Colonic mucosa (tissue), 4 donors: ENCODE measurements at regions not wholly inside any gene's neighbourhood (a gene's known extent, or its start where the extent isn't known, plus 50 kb on each side); places are given as distances from the start of the nearest gene placed in this dataset. TPM values are rescaled to one million over a fixed set of nuclear protein-coding genes. Genes with fewer than 3 reads are reported as not detected.

Experiments
- DNase-seq: peaks from one replicate; pipeline ENCODE4 v3.0.0-alpha.2; 2020
- H3K27ac ChIP-seq: fragments of 200-600 bp; one replicate; pipeline ENCODE4 v1.8.0; 2021
- H3K27me3 ChIP-seq: fragments of 200-600 bp; one replicate; pipeline ENCODE4 v1.8.0; 2021
- H3K36me3 ChIP-seq: fragments of 200-600 bp; one replicate; pipeline ENCODE4 v1.8.0; 2021
- H3K4me1 ChIP-seq: fragments of 200-600 bp; one replicate; pipeline ENCODE4 v1.8.0; 2021; ENCODE audit warnings: mild to moderate bottlenecking
- H3K4me3 ChIP-seq: fragments of 200-600 bp; one replicate; pipeline ENCODE4 v1.8.0; 2021
- H3K9ac ChIP-seq, 2 donors: one replicate each; pipeline ENCODE4 v1.7.0; 2013; ENCODE audit warnings: control low read depth in 2 of 2, low read depth in 2 of 2, low read length in 2 of 2
- H3K9me3 ChIP-seq: fragments of 200-600 bp; one replicate; pipeline ENCODE4 v1.8.0; 2021
- intact Hi-C: fragments of 100-400 bp; cut with DNase I; formaldehyde crosslinking; loops from one replicate; pipeline ENCODE4 v1.14.1; 2022
- microRNA-seq: library from miRNA; unstranded; fragments of <30 nt; microRNA quantifications from one replicate; pipeline ENCODE4, GENCODE V29; 2019
- TF ChIP-seq, protein P1 (sequence below): fragments of 200-600 bp; IDR thresholded peaks from one replicate; pipeline ENCODE4 v1.8.0; 2022; ENCODE audit warnings: antibody characterized with exemption, mild to moderate bottlenecking
- donor health status: healthy.
- donor health status: DM: no; HTN: no; CAD: no.
- donor health status: DM: no; HTN: no; CAD: no.

- TF ChIP-seq, protein P1, sequence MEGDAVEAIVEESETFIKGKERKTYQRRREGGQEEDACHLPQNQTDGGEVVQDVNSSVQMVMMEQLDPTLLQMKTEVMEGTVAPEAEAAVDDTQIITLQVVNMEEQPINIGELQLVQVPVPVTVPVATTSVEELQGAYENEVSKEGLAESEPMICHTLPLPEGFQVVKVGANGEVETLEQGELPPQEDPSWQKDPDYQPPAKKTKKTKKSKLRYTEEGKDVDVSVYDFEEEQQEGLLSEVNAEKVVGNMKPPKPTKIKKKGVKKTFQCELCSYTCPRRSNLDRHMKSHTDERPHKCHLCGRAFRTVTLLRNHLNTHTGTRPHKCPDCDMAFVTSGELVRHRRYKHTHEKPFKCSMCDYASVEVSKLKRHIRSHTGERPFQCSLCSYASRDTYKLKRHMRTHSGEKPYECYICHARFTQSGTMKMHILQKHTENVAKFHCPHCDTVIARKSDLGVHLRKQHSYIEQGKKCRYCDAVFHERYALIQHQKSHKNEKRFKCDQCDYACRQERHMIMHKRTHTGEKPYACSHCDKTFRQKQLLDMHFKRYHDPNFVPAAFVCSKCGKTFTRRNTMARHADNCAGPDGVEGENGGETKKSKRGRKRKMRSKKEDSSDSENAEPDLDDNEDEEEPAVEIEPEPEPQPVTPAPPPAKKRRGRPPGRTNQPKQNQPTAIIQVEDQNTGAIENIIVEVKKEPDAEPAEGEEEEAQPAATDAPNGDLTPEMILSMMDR = no peak
- DNase-seq = no peak
- intact Hi-C loops = no loop called here
- H3K9ac ChIP-seq = no peak overlapping the region
- no peaks in the 10 kb centered on the region for H3K4me1 ChIP-seq
- no peak overlapping the region for H3K4me3 ChIP-seq
- no peaks in the 10 kb centered on the region for H3K36me3 ChIP-seq
- no peaks in the 10 kb centered on the region for H3K9me3 ChIP-seq
- H3K27me3 ChIP-seq = no peaks in the 10 kb centered on the region
- H3K27ac ChIP-seq = no peak overlapping the region
These were observed 218.9 kb downstream of the EPHA4 start for GRCh38 chr2:221353201-221353600.

- intact Hi-C loops = no loop called here
- TF ChIP-seq, protein P1 = no peak
- no peak overlapping the region for H3K4me3 ChIP-seq
- no peaks in the 10 kb centered on the region for H3K36me3 ChIP-seq
- no peak for DNase-seq
- H3K27me3 ChIP-seq = no peaks in the 10 kb centered on the region
- no peak overlapping the region for H3K27ac ChIP-seq
- no peaks in the 10 kb centered on the region for H3K9me3 ChIP-seq
- H3K4me1 ChIP-seq = no peaks in the 10 kb centered on the region
- no peak overlapping the region for H3K9ac ChIP-seq
These were observed 211.8 kb downstream of the EPHA4 start for GRCh38 chr2:221360312-221360711.

- no peaks in the 10 kb centered on the region for H3K4me1 ChIP-seq
- H3K36me3 ChIP-seq = no peaks in the 10 kb centered on the region
- intact Hi-C loops = no loop called here
- H3K9me3 ChIP-seq = no peaks in the 10 kb centered on the region
- H3K9ac ChIP-seq = no peak overlapping the region
- DNase-seq = no peak
- TF ChIP-seq, protein P1 = no peak
- H3K27me3 ChIP-seq = no peaks in the 10 kb centered on the region
- no peak overlapping the region for H3K4me3 ChIP-seq
- no peak overlapping the region for H3K27ac ChIP-seq
These were observed 211.4 kb downstream of the EPHA4 start for GRCh38 chr2:221360742-221361141.

DNA sequence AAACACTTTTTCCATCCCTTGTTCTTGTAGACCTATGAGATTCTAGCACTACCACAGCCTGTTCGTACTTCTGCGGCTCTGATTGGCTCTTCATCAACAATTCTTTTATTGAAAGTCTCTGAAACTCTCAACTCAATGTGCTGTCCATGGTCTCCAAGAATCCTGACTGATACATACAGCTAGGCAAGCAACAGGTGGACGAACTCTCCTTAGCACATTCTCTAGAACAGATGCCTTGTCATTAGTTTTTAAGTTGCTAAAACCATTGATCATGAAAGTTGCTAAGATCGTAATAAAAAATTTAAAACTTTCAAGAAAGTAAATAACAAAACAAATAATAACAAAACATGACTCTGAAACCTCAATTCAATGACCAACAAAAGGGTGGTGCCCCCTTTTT lies 210.5 kb downstream of the EPHA4 start:
- Histone ChIP-seq H3K36me3 (no peaks in the 10 kb centered on the region), H3K9ac (no peak overlapping the region), H3K4me1 (no peaks in the 10 kb centered on the region), H3K4me3 (no peak overlapping the region), H3K27me3 (no peaks in the 10 kb centered on the region), H3K9me3 (no peaks in the 10 kb centered on the region), H3K27ac (no peak overlapping the region)
- no peak for DNase-seq
- intact Hi-C loops = no loop called here
- TF ChIP-seq, protein P1 = no peak

GRCh38 chr2:221364672-221365071 lies 207.4 kb downstream of the EPHA4 start:
- Histone ChIP-seq H3K4me1 (no peaks in the 10 kb centered on the region), H3K4me3 (no peak overlapping the region), H3K9ac (no peak overlapping the region), H3K9me3 (no peaks in the 10 kb centered on the region), H3K36me3 (no peaks in the 10 kb centered on the region), H3K27ac (no peak overlapping the region), H3K27me3 (no peaks in the 10 kb centered on the region)
- intact Hi-C loops = no loop called here
- no peak for DNase-seq
- TF ChIP-seq, protein P1 = no peak

Small RNA genes in the stretch of these regions (microRNA-seq; reads per million reads assigned to microRNA genes)
- not detected for gene MIR4268
